Ectodermal cell (in vitro differentiated cells): ENCODE measurements at regions not wholly inside any gene's neighbourhood (a gene's known extent, or its start where the extent isn't known, plus 50 kb on each side); places are given as distances from the start of the nearest gene placed in this dataset.

Source experiments
- H3K27ac ChIP-seq: 2 replicates; pipeline ENCODE4 v1.7.0; 2013; ENCODE audit warnings: mild to moderate bottlenecking, low read depth, low read length; ENCODE audit not compliant: insufficient read depth, poor library complexity, severe bottlenecking
- H3K27me3 ChIP-seq: 2 replicates; pipeline ENCODE4 v1.7.0; 2013; ENCODE audit warnings: mild to moderate bottlenecking, low read length; ENCODE audit not compliant: insufficient read depth, control insufficient read depth, poor library complexity, severe bottlenecking
- H3K36me3 ChIP-seq: one replicate; pipeline ENCODE4 v1.7.0; 2013; ENCODE audit warnings: low read length; ENCODE audit not compliant: control insufficient read depth, insufficient read depth
- H3K4me1 ChIP-seq: one replicate; pipeline ENCODE4 v1.7.0; 2013; ENCODE audit warnings: low read length; ENCODE audit not compliant: control insufficient read depth, insufficient read depth
- H3K4me3 ChIP-seq: 2 replicates; pipeline ENCODE4 v1.7.0; 2013; ENCODE audit warnings: low read depth, low read length, control low read depth; ENCODE audit not compliant: insufficient read depth
- H3K9me3 ChIP-seq: 2 replicates; pipeline ENCODE4 v1.7.0; 2013; ENCODE audit warnings: mild to moderate bottlenecking, low read length, moderate library complexity; ENCODE audit not compliant: control insufficient read depth
- WGBS, 2 experiments: methylation state at CpG; one replicate each; pipeline ENCODE4 v1.1.7; 2013; ENCODE audit warnings: missing lambda C conversion rate in 2 of 2; 5-methylcytosine and 5-hydroxymethylcytosine counted together

DNA sequence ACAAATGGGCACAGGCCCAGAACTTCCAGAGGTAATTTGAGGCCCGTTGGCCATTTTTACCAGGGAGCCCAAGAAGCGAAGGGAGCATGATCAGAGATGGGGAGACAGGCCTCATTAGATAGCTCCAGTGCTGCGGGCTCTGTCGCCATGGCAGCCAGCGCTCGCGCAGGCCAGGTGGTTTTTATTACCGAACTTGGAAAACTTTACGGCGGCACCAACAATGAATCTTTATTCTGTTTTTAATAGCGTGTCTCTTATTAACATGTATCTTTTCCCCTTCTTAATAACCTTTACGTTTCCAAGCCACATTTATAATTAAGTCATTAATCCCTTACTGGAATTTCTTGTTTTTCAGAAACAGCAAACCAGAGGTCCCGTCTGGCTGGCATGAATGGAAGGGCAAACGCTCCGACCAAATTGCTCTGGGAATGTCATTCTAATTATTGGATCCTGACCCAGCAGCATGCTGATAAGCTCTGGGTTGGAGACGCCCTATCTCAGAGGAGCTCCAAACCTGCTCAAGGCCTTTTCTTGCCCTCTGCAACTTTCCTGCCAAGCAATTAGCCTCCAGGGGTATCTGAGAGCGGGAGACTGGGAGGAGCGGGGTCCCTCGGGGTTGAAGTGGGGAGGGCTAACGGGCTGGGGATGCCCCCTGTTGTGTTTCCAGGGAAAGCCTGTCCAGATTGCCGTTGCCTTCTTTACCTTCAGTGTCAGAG is 256.4 kb downstream of the TLE3 start:
- Histone ChIP-seq H3K36me3 (no peaks in the 10 kb centered on the region), H3K4me3 (no peak overlapping the region), H3K4me1 (no peaks in the 10 kb centered on the region), H3K27ac (no peak overlapping the region), H3K27me3 (no peaks in the 10 kb centered on the region), H3K9me3 (no peaks in the 10 kb centered on the region)
- WGBS, 2 experiments = 91 to 92% methylated on average over 21 of the region's 21 CpGs

- WGBS, 2 experiments = 93 to 95% methylated on average over 5 of the region's 5 CpGs
- Histone ChIP-seq H3K4me3 (no peak overlapping the region), H3K4me1 (no peaks in the 10 kb centered on the region), H3K27ac (no peak overlapping the region), H3K36me3 (no peaks in the 10 kb centered on the region), H3K27me3 (no peaks in the 10 kb centered on the region), H3K9me3 (no peaks in the 10 kb centered on the region)
These were observed 254.9 kb downstream of the TLE3 start for GRCh38 chr15:69842851-69843250.

DNA sequence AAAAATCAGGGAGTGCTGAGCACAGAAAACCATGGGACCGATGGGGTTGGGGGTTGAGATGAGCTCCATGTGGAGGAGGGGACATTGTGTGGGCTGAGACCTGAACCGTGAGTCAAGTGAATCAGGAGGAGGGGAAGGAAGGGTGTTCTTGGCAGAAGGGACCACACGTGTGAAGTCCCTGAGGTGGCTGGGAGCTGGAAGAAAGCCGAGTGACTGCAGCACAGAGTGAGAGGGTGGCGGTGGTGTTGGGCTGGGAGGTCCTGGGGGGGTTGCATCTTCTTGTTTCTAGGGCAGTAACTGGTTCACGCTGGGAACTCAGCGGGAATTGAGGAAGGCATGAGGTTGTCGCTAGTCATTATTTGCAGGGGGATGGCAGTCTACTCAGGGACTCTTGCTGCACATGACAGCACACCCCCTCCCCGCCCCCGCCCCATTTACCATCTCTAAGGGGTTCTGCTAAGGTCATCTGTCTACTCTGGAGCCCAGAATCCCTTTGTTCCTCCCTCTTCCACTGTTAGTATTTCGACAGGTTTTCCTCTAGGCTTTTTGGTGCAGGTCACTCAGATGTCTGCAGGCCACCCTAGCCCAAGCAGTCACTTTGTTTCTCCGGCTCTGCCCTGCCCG is 254.3 kb downstream of the TLE3 start:
- H3K9me3 ChIP-seq = no peaks in the 10 kb centered on the region
- H3K4me3 ChIP-seq = no peak overlapping the region
- no peak overlapping the region for H3K27ac ChIP-seq
- no peaks in the 10 kb centered on the region for H3K27me3 ChIP-seq
- 78 to 79% methylated on average over 13 of the region's 13 CpGs for WGBS, 2 experiments
- no peaks in the 10 kb centered on the region for H3K36me3 ChIP-seq
- no peaks in the 10 kb centered on the region for H3K4me1 ChIP-seq

- Histone ChIP-seq H3K9me3 (no peaks in the 10 kb centered on the region), H3K27me3 (no peaks in the 10 kb centered on the region), H3K4me3 (no peak overlapping the region), H3K27ac (no peak overlapping the region), H3K36me3 (no peaks in the 10 kb centered on the region), H3K4me1 (no peaks in the 10 kb centered on the region)
- 93% methylated on average over 10 of the region's 10 CpGs for WGBS, 2 experiments
These were observed 253.8 kb downstream of the TLE3 start for GRCh38 chr15:69843900-69844304.

- Histone ChIP-seq H3K4me1 (peaks cover 2% of the 10 kb centered on the region), H3K9me3 (no peaks in the 10 kb centered on the region), H3K27ac (no peak overlapping the region), H3K27me3 (no peaks in the 10 kb centered on the region), H3K36me3 (no peaks in the 10 kb centered on the region), H3K4me3 (no peak overlapping the region)
- WGBS, 2 experiments = 92 to 95% methylated on average over 4 to 5 of the region's 5 CpGs
These were observed 252.6 kb downstream of the TLE3 start for GRCh38 chr15:69845159-69845558.

DNA sequence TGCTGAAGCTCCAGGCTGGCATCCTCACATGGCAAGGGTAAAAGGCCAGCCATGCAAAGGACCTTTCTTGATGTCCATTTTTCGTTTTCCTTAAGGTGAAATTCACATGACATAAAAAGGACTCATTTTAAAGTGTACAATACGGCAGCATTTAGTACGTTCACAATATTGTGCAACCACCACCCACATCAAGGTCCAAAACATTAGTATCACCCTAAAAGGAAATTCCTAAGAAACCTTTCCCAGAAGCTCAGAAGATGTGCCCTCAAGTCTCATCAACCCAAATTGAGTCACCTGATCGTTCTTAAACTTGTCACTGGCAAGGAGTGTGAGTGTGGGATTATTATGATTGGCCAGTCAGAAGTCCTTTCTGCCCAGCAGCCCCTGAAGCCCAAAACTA is 250.1 kb downstream of the TLE3 start:
- H3K4me3 ChIP-seq = no peak overlapping the region
- WGBS, 2 experiments = 91 to 94% methylated on average over 4 of the region's 4 CpGs
- H3K9me3 ChIP-seq = no peaks in the 10 kb centered on the region
- peaks cover 24% of the 10 kb centered on the region for H3K4me1 ChIP-seq
- H3K27ac ChIP-seq = no peak overlapping the region
- no peaks in the 10 kb centered on the region for H3K36me3 ChIP-seq
- no peaks in the 10 kb centered on the region for H3K27me3 ChIP-seq

GRCh38 chr15:69848096-69848495 is 249.6 kb downstream of the TLE3 start:
- no peak overlapping the region for H3K4me3 ChIP-seq
- peaks cover 24% of the 10 kb centered on the region for H3K4me1 ChIP-seq
- 92 to 94% methylated on average over 6 of the region's 6 CpGs for WGBS, 2 experiments
- H3K27ac ChIP-seq = no peak overlapping the region
- no peaks in the 10 kb centered on the region for H3K9me3 ChIP-seq
- no peaks in the 10 kb centered on the region for H3K27me3 ChIP-seq
- H3K36me3 ChIP-seq = no peaks in the 10 kb centered on the region

DNA sequence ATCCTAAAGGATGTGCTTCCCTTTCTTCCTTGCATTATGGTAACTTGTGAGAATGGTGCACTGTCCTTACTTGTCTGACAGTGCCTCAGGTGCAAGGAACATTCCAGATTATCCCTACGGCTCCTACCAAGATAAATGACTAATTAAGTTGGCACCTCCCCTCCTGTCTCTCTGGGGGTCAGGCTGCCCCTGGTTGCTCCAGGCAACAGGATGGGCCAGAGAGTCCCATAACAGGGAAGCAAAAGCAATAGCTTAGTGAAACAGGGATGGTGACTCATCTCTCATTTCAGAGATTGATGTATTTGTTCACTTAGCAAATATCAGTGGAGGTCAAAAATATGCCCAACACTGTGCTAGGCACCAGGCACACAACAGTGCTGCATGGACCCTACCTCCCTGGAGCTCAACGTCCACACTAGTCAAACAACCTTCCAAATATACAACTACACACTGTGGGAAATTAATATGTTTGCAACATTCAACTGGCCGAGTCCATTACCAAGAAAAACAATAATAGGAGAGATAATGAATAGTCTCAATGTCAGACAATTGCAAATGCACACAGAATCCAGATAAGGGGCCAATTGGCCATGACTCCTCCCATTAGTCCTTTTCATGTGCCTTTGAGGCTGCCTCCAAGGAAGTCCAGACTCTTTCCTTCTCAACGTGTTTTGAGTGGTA is 249.0 kb downstream of the TLE3 start:
- H3K4me1 ChIP-seq = peaks cover 29% of the 10 kb centered on the region
- H3K27ac ChIP-seq = no peak overlapping the region
- WGBS, 2 experiments = 71 to 73% methylated on average over 4 of the region's 4 CpGs
- H3K36me3 ChIP-seq = no peaks in the 10 kb centered on the region
- no peak overlapping the region for H3K4me3 ChIP-seq
- H3K27me3 ChIP-seq = no peaks in the 10 kb centered on the region
- H3K9me3 ChIP-seq = no peaks in the 10 kb centered on the region

GRCh38 chr15:69849232-69849610 is 248.5 kb downstream of the TLE3 start:
- Histone ChIP-seq H3K36me3 (no peaks in the 10 kb centered on the region), H3K4me3 (no peak overlapping the region), H3K27ac (no peak overlapping the region), H3K27me3 (no peaks in the 10 kb centered on the region), H3K9me3 (no peaks in the 10 kb centered on the region), H3K4me1 (peaks cover 30% of the 10 kb centered on the region)
- WGBS, 2 experiments = 92 to 100% methylated on average over 4 of the region's 4 CpGs

DNA sequence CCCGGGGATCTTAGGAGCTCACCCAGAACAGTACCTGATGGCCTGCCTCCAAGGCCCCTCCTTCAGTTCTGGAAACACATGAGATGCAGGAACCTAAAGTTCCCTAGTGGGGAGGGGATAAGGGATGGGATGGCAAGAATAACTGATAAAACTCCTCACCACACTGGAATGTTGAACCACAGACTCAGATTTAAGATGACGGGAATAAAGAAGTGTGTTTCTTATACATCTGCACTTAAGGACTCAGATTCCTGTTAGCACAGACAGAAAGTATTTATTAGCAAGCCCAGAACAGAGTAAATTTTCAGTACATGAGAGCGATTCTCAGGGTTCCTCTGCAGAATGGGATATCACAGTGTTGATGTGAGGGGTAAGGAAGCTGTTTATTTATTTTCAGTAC is 245.2 kb downstream of the TLE3 start:
- WGBS, 2 experiments = 86 to 95% methylated on average over 3 of the region's 3 CpGs
- Histone ChIP-seq H3K9me3 (no peaks in the 10 kb centered on the region), H3K4me3 (no peak overlapping the region), H3K36me3 (no peaks in the 10 kb centered on the region), H3K4me1 (peaks cover 50% of the 10 kb centered on the region), H3K27ac (no peak overlapping the region), H3K27me3 (no peaks in the 10 kb centered on the region)
